ENCODE measurements at regions not wholly inside any gene's neighbourhood (a gene's known extent, or its start where the extent isn't known, plus 50 kb on each side); places are given as distances from the start of the nearest gene placed in this dataset.

- no peak overlapping the region for H3K56ac ChIP-seq (replicated peaks; ENCODE audit: insufficient read length, low read depth, low read length)
- H2BK15ac ChIP-seq (ENCODE audit: low read length): no peak overlapping the region
- TF ChIP-seq CBX5 (IDR thresholded peaks at IDR 0.05; ENCODE audit: low read depth, low read length): no peak
- no peak for TF ChIP-seq MAX (IDR thresholded peaks at IDR 0.05)
- H3K14ac ChIP-seq (ENCODE audit: insufficient read length): no peak overlapping the region
- H3K4me1 ChIP-seq (replicated peaks in 1 of 4; ENCODE audit: control insufficient read depth in 3 of 4, insufficient read depth in 4 of 4, low read length in 3 of 4): no peaks in the 10 kb centered on the region
- CTCF ChIA-PET (ENCODE audit: partially characterized antibody): no interaction called here
- H2AFZ ChIP-seq (ENCODE audit: low read length): no peak overlapping the region
- no peak overlapping the region for H3K9ac ChIP-seq (replicated peaks in 1 of 4; ENCODE audit: extremely low read depth in 1 of 4, low read depth in 3 of 4, low read length in 3 of 4)
- no peaks in the 10 kb centered on the region for H4K20me1 ChIP-seq (replicated peaks in 1 of 2; ENCODE audit: control insufficient read depth in 1 of 2, insufficient read depth in 2 of 2, low read length in 2 of 2)
- no peak overlapping the region for H3K4me3 ChIP-seq (ENCODE audit: extremely low read depth in 1 of 4, insufficient read depth in 2 of 4, low read depth in 3 of 4, low read length in 4 of 4)
- H2BK20ac ChIP-seq (ENCODE audit: low read length): no peak overlapping the region
- no peak overlapping the region for H3K18ac ChIP-seq (ENCODE audit: extremely low read depth, low read length)
- no peak overlapping the region for H3K23ac ChIP-seq (ENCODE audit: insufficient read length)
- H3K4ac ChIP-seq (replicated peaks; ENCODE audit: insufficient read length, low read depth, low read length): no peak overlapping the region
- no peaks in the 10 kb centered on the region for H3K9me3 ChIP-seq (ENCODE audit: insufficient read depth in 2 of 2, low read depth in 1 of 2, low read length in 1 of 2)
- DNase-seq (ENCODE audit: low read depth in 1 of 2, low spot score in 2 of 2) (no peak), FAIRE-seq (peak; percentile 13)
- no peaks in the 10 kb centered on the region for H3K79me2 ChIP-seq (ENCODE audit: control insufficient read depth in 1 of 2, insufficient read depth in 2 of 2, low read length in 2 of 2)
- no peak overlapping the region for H2BK120ac ChIP-seq (replicated peaks; ENCODE audit: low read depth, low read length)
- H4K8ac ChIP-seq (ENCODE audit: extremely low read depth, insufficient read depth, low read length): no peak overlapping the region
- H3K79me1 ChIP-seq (ENCODE audit: low read depth, low read length): no peaks in the 10 kb centered on the region
- H4K5ac ChIP-seq (ENCODE audit: insufficient read length, low read depth, low read length): no peak overlapping the region
- no peak overlapping the region for H2BK12ac ChIP-seq (ENCODE audit: low read depth, low read length)
- no peak overlapping the region for H3K27ac ChIP-seq (ENCODE audit: low read depth, low read length)
- POLR2A ChIA-PET (ENCODE audit: partially characterized antibody): no interaction called here
- no peaks in the 10 kb centered on the region for H3K23me2 ChIP-seq (ENCODE audit: low read depth, low read length)
- H4K91ac ChIP-seq (replicated peaks; ENCODE audit: insufficient read length, low read length): no peak overlapping the region
- no peaks in the 10 kb centered on the region for H3K27me3 ChIP-seq (replicated peaks in 1 of 4; ENCODE audit: control insufficient read depth in 3 of 4, extremely low read depth in 1 of 4, insufficient read depth in 3 of 4, low read length in 3 of 4)
- H2AK5ac ChIP-seq (ENCODE audit: low read depth, low read length): no peak overlapping the region
- H2BK5ac ChIP-seq (ENCODE audit: low read depth, low read length): no peak overlapping the region
- whole genome bisulfite sequencing, 2 experiments (ENCODE audit: extremely low coverage in 1 of 2, insufficient coverage in 1 of 2, insufficient read length in 1 of 2, insufficient replicate concordance in 2 of 2, low coverage in 1 of 2, low lambda C conversion rate in 2 of 2, missing lambda C conversion rate in 1 of 2): 92% methylated on average over 3 of the region's 3 CpGs; no CpG with 5 or more reads in 1 of the 2 experiments
- no peak overlapping the region for H3K4me2 ChIP-seq (ENCODE audit: insufficient read depth in 1 of 2, low read depth in 2 of 2, low read length in 2 of 2)
- H3K36me3 ChIP-seq (ENCODE audit: control insufficient read depth in 2 of 4, insufficient read depth in 4 of 4, low read length in 3 of 4): no peaks in the 10 kb centered on the region
These were observed 370.4 kb upstream of the FGF13 start for GRCh38 chrX:139081965-139082364.
